ENCODE measurements at regions not wholly inside any gene's neighbourhood (a gene's known extent, or its start where the extent isn't known, plus 50 kb on each side); places are given as distances from the start of the nearest gene placed in this dataset.

DNA sequence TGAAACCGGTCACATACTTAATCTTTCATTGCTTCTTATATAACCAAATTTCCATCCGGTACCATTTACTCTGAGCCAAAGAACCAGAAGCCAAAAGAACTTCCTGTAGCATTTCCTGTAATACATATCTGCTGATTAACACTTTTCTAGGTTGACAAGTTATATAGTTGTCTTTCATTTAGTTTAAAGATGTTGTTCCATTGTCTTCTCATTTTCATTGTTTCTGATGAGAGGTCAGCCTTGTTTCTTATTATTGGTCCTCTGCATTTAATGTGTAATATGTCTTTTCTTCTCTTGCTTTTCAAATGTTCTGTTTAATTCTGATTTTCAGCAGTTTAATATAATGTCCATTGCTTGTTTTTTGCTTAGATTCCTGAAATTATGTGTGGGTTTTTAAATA, 214.5 kb upstream of the CCN2 start:
- DNase-seq: no peak
- Mint-ChIP-seq H3K36me3 (ENCODE audit: low read depth) (peaks cover 4% of the 10 kb centered on the region), H3K9me3 (no peaks in the 10 kb centered on the region), H3K27me3 (ENCODE audit: insufficient read depth) (no peaks in the 10 kb centered on the region), H3K4me3 (no peak overlapping the region), H3K4me1 (ENCODE audit: low read depth) (peaks cover 6% of the 10 kb centered on the region; the same call in 1 of the 2 replicates), H3K27ac (no peak overlapping the region)
- TF ChIP-seq, protein P1, sequence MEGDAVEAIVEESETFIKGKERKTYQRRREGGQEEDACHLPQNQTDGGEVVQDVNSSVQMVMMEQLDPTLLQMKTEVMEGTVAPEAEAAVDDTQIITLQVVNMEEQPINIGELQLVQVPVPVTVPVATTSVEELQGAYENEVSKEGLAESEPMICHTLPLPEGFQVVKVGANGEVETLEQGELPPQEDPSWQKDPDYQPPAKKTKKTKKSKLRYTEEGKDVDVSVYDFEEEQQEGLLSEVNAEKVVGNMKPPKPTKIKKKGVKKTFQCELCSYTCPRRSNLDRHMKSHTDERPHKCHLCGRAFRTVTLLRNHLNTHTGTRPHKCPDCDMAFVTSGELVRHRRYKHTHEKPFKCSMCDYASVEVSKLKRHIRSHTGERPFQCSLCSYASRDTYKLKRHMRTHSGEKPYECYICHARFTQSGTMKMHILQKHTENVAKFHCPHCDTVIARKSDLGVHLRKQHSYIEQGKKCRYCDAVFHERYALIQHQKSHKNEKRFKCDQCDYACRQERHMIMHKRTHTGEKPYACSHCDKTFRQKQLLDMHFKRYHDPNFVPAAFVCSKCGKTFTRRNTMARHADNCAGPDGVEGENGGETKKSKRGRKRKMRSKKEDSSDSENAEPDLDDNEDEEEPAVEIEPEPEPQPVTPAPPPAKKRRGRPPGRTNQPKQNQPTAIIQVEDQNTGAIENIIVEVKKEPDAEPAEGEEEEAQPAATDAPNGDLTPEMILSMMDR (IDR thresholded peaks at IDR 0.05): no peak

DNA sequence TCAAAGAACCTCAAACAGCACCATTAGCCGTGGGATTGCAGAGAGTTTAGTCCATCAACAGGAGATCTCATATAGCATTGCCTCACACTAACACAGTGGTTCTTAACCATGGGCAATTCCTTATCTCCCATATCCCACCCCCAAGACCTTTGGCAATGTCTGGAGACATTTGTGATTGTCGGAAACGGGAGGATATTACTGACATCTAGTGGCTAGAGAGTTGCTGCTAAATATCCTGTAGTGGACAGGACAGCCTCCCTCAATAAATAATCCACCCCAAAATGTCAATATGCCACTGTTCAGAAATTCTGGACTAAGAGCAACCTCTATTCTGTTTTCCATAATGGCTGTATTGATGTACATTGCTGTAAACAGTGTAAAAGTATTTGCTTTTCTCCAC, 210.1 kb upstream of the CCN2 start:
- DNase-seq: peak; percentile 59
- Mint-ChIP-seq H3K27ac (no peak overlapping the region), H3K4me1 (ENCODE audit: low read depth) (peaks cover 32% of the 10 kb centered on the region), H3K27me3 (ENCODE audit: insufficient read depth) (no peaks in the 10 kb centered on the region), H3K4me3 (no peak overlapping the region), H3K36me3 (ENCODE audit: low read depth) (peaks cover 4% of the 10 kb centered on the region), H3K9me3 (no peaks in the 10 kb centered on the region)
- TF ChIP-seq, protein P1 (IDR thresholded peaks at IDR 0.05): peak; percentile 82

DNA sequence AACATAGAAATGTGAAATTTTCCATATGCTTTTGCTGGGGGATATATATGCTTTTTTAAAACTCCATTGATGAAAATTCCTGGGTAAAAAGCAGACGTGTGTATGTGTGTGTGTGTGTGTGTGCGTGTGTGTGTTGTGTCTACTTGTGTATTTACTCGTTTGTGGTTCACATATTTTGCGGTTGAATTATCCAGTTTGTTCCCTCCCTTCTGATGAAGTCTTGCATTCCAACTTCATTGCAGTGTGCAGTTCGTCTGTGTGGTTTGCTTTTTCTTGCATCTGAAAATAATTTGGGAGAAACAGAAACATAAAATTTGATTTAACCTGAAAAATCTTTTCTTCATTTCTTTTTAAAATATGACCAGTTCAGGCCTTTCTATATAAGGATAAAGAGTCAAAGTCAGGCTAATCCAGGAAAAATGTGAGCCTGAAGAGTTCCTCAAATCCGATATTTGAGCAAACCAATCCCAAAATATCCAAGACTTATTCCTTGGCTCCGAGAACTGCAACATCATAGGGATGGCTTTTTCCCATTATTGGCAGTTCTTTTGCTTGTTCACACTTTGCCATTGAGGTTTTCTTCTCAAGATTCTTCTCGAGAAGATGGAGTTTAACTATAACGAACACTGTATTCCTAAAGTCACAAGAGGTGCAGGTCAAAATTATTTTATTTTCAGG, 202.2 kb upstream of the CCN2 start:
- H3K27me3 Mint-ChIP-seq (ENCODE audit: insufficient read depth): no peaks in the 10 kb centered on the region; the same call in none of the 2 replicates
- peak overlapping the region; percentile 81 for H3K27ac Mint-ChIP-seq
- peaks cover 48% of the 10 kb centered on the region for H3K4me1 Mint-ChIP-seq (ENCODE audit: low read depth)

DNA sequence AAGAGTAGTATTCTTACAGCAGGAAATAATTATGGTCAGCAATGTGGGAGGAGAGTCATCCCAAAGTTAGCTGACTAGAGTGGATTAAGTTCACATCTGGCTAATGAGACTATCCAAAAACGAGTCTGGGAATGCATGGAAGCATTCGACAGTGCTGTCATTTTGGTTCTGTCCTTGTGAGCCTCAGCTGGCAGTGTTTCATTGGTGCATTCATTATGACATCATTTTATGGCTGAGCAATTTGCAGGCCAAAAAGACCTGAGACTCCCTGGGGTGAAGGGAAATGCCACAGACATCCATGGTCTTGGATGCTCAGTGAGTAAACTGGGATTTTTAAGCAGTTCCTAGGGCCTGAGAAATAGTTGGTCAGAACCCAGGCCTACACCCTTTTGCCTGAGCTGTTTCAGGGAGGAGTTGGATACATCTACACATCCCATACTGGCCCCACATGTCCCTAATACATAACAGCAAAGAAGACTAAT, 196.4 kb upstream of the CCN2 start:
- Mint-ChIP-seq H3K4me3 (peak overlapping the region; percentile 31), H3K9me3 (no peaks in the 10 kb centered on the region), H3K36me3 (ENCODE audit: low read depth) (0 out of 2 replicates have a peak, but pooled peaks cover 8% of the 10 kb centered on the region), H3K4me1 (ENCODE audit: low read depth) (peaks cover 52% of the 10 kb centered on the region), H3K27ac (peak overlapping the region; percentile 80), H3K27me3 (ENCODE audit: insufficient read depth) (no peaks in the 10 kb centered on the region; the same call in 1 of the 2 replicates)
- TF ChIP-seq, protein P1 (IDR thresholded peaks at IDR 0.05): no peak
- peak; percentile 97 for DNase-seq

More for the DNA sequence above, 202.2 kb upstream of the CCN2 start:
- peak; percentile 92 for DNase-seq
- no peaks in the 10 kb centered on the region for H3K9me3 Mint-ChIP-seq
- TF ChIP-seq, protein P1 (IDR thresholded peaks at IDR 0.05): no peak
- H3K4me3 Mint-ChIP-seq: peak overlapping the region; percentile 78
- H3K36me3 Mint-ChIP-seq (ENCODE audit: low read depth): no peaks in the 10 kb centered on the region

DNA sequence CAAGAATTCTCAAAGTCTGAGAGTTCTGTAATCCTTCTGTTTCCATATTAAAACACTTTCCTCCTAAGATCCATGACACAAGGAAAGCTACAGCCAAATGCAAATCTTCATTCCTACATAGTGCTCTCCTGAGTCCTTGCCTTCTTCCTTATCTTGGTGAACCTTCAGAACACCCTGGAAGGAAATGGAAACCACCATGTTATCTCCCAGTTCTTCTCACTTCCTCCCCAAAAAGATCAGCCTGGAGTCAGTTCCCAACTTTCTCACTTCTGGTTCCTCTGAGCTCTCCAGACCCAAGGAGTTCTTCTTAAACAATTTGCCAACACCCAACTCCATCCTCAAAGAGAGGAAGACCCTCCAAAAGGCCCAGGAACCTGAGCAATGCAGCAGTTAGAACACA, 193.3 kb upstream of the CCN2 start:
- no peak overlapping the region for H3K4me3 Mint-ChIP-seq
- TF ChIP-seq, protein P1 (IDR thresholded peaks at IDR 0.05): no peak
- H3K9me3 Mint-ChIP-seq: no peaks in the 10 kb centered on the region
- peaks cover 50% of the 10 kb centered on the region for H3K4me1 Mint-ChIP-seq (ENCODE audit: low read depth)
- DNase-seq: no peak
- no peak overlapping the region for H3K27ac Mint-ChIP-seq
- H3K27me3 Mint-ChIP-seq (ENCODE audit: insufficient read depth): no peaks in the 10 kb centered on the region; the same call in 1 of the 2 replicates
- 0 out of 2 replicates have a peak, but pooled peaks cover 8% of the 10 kb centered on the region for H3K36me3 Mint-ChIP-seq (ENCODE audit: low read depth)

Data from HFFc6 (cell line).